ENCODE measurements at regions not wholly inside any gene's neighbourhood (a gene's known extent, or its start where the extent isn't known, plus 50 kb on each side); places are given as distances from the start of the nearest gene placed in this dataset.

- no peaks in the 10 kb centered on the region for H3K27me3 ChIP-seq
- H3K9me3 ChIP-seq = no peaks in the 10 kb centered on the region
- no peak overlapping the region for H3K4me3 ChIP-seq
- intact Hi-C loops (cut with DNase I) = no loop called here
- 80 to 83% (median 82%) methylated on average over 4 of the region's 4 CpGs for WGBS, 3 donors
- no peaks in the 10 kb centered on the region for H3K4me1 ChIP-seq (ENCODE audit: insufficient read depth)
- no peaks in the 10 kb centered on the region for H3K36me3 ChIP-seq
- DNase-seq = no peak
- H3K27ac ChIP-seq = no peak overlapping the region
- no peak for TF ChIP-seq POLR2A (IDR thresholded peaks at IDR 0.05)
- TF ChIP-seq EP300 (IDR thresholded peaks at IDR 0.05) = no peak
- no peak for TF ChIP-seq CTCF (IDR thresholded peaks at IDR 0.05)
Measured at GRCh38 chr20:60437418-60437817, 479.2 kb downstream of the CDH26 start.

- Histone ChIP-seq H3K27ac (no peak overlapping the region), H3K9me3 (no peaks in the 10 kb centered on the region), H3K4me3 (no peak overlapping the region), H3K27me3 (no peaks in the 10 kb centered on the region), H3K36me3 (no peaks in the 10 kb centered on the region), H3K4me1 (ENCODE audit: insufficient read depth) (no peaks in the 10 kb centered on the region)
- TF ChIP-seq POLR2A (IDR thresholded peaks at IDR 0.05) (no peak), EP300 (IDR thresholded peaks at IDR 0.05) (no peak), CTCF (IDR thresholded peaks at IDR 0.05) (no peak)
- intact Hi-C loops (cut with DNase I) = no loop called here
- 56 to 65% (median 57%) methylated on average over 9 of the region's 9 CpGs for WGBS, 3 donors
- no peak for DNase-seq
Measured at GRCh38 chr20:60446267-60447111, 488.3 kb downstream of the CDH26 start.

DNA sequence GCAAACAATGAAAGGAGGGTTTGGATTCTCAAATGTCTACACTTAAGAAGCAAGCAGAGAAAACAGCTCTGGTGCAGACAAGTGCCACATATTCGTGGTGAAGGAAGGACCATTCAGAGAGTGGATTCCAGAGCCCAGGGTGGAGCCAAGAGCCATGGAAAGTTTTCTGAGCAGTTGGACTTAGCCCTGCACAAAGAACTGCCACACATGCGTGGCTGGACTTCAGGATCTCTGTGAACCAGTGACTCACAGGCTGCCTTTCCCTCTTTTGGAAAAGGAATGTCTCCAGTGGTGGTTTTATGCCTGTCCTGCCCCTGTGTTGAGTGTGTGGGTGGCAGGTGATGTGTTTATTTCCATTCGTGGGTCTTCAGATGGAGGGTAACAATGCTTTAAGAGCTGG is 489.5 kb downstream of the CDH26 start:
- Histone ChIP-seq H3K4me1 (ENCODE audit: insufficient read depth) (no peaks in the 10 kb centered on the region), H3K27ac (no peak overlapping the region), H3K9me3 (no peaks in the 10 kb centered on the region), H3K27me3 (no peaks in the 10 kb centered on the region), H3K4me3 (no peak overlapping the region), H3K36me3 (no peaks in the 10 kb centered on the region)
- intact Hi-C loops (cut with DNase I) = no loop called here
- 48 to 62% (median 50%) methylated on average over 3 of the region's 3 CpGs for WGBS, 3 donors
- no peak for DNase-seq
- no peak for TF ChIP-seq POLR2A (IDR thresholded peaks at IDR 0.05)
- no peak for TF ChIP-seq EP300 (IDR thresholded peaks at IDR 0.05)
- no peak for TF ChIP-seq CTCF (IDR thresholded peaks at IDR 0.05)

GRCh38 chr20:60453388-60454246 is 495.4 kb downstream of the CDH26 start:
- WGBS, 3 donors = 74 to 77% (median 75%) methylated on average over 11 of the region's 11 CpGs

More at GRCh38 chr20:60453388-60454246, 495.4 kb downstream of the CDH26 start:
- Histone ChIP-seq H3K9me3 (no peaks in the 10 kb centered on the region), H3K36me3 (no peaks in the 10 kb centered on the region), H3K4me1 (ENCODE audit: insufficient read depth) (no peaks in the 10 kb centered on the region), H3K27ac (no peak overlapping the region), H3K4me3 (no peak overlapping the region), H3K27me3 (no peaks in the 10 kb centered on the region)
- DNase-seq = no peak
- TF ChIP-seq CTCF (IDR thresholded peaks at IDR 0.05) (no peak), EP300 (IDR thresholded peaks at IDR 0.05) (no peak), POLR2A (IDR thresholded peaks at IDR 0.05) (no peak)
- intact Hi-C loops (cut with DNase I) = no loop called here
